ENCODE measurements at regions not wholly inside any gene's neighbourhood (a gene's known extent, or its start where the extent isn't known, plus 50 kb on each side); places are given as distances from the start of the nearest gene placed in this dataset.
"Not testable (repeated sequence)": the region's sequence is repeated elsewhere in the genome, so short reads cannot be mapped to it uniquely, and the experiment has no call there.

GRCh38 chr3:167066977-167067786 is 312.9 kb downstream of the ZBBX start:
- Histone ChIP-seq H3K4me1 (no peaks in the 10 kb centered on the region), H3K9me3 (no peaks in the 10 kb centered on the region), H3K27ac (no peak overlapping the region), H3K4me3 (no peak overlapping the region), H3K27me3 (no peaks in the 10 kb centered on the region), H3K4me2 (no peak overlapping the region), H4K20me1 (no peaks in the 10 kb centered on the region), H3K36me3 (no peaks in the 10 kb centered on the region), H3K9ac (no peak overlapping the region)
- no peak for TF ChIP-seq Cebpa-rat (IDR thresholded peaks at IDR 0.05)

- no peaks in the 10 kb centered on the region for H3K36me3 ChIP-seq
- H4K20me1 ChIP-seq, result no peaks in the 10 kb centered on the region
- H3K9me3 ChIP-seq, result no peaks in the 10 kb centered on the region; the same call in 1 of the 2 replicates
- TF ChIP-seq Cebpa-rat (IDR thresholded peaks at IDR 0.05), result no peak
- H3K4me2 ChIP-seq, result no peak overlapping the region
- H3K27me3 ChIP-seq, result no peaks in the 10 kb centered on the region
- H3K27ac ChIP-seq, result no peak overlapping the region
- H3K4me3 ChIP-seq, result no peak overlapping the region
- H3K4me1 ChIP-seq, result no peaks in the 10 kb centered on the region
- no peak overlapping the region for H3K9ac ChIP-seq
These were observed 322.5 kb downstream of the ZBBX start for GRCh38 chr3:167057581-167057980.

DNA sequence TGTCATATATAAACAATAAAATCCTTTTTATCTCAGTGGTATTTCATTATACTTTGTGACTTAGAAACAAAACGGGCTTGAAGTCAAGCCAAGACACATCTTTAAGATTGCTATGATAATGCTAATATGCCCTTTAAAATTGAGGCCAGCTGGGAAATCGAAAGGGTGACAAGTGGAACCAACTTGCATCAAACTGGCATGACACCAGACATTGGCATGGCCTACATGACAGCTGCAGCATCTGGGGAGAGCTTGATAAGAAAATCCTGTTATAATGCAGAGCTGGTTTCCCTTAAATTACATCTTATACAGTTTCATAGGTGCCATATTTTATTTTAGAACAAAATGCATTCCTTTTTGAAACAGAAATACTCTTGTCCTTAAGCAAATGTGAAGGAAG is 325.2 kb downstream of the ZBBX start:
- Histone ChIP-seq H3K4me2 (no peak overlapping the region), H3K9ac (no peak overlapping the region), H3K27me3 (no peaks in the 10 kb centered on the region), H3K9me3 (no peaks in the 10 kb centered on the region; the same call in 1 of the 2 replicates), H3K4me3 (no peak overlapping the region), H3K27ac (no peak overlapping the region), H3K4me1 (no peaks in the 10 kb centered on the region), H3K36me3 (no peaks in the 10 kb centered on the region), H4K20me1 (no peaks in the 10 kb centered on the region)
- TF ChIP-seq Cebpa-rat (IDR thresholded peaks at IDR 0.05), result no peak

DNA sequence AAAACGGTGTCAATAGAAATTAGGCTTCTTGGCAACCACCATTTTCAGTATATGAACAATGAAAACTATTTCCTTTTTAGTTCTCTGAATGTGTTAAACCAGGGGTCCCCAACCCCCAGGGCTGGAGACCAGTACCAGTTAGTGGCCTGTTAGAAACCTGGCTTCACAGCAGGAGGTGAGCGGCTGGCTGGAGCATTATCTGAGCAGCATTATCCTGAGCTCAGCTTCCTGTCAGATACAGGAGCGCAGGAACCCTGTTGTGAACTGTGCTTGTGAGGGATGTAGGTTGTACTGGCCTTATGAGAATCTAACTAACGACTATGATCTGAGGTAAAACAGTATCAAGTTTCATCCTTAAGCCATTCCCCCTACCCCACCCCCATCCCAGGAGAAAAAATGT is 328.7 kb downstream of the ZBBX start:
- Histone ChIP-seq H3K36me3 (no peaks in the 10 kb centered on the region), H3K27me3 (no peaks in the 10 kb centered on the region), H3K9ac (no peak overlapping the region), H3K9me3 (no peaks in the 10 kb centered on the region), H4K20me1 (no peaks in the 10 kb centered on the region), H3K4me3 (no peak overlapping the region), H3K4me2 (no peak overlapping the region), H3K4me1 (no peaks in the 10 kb centered on the region), H3K27ac (no peak overlapping the region)
- no peak for TF ChIP-seq Cebpa-rat (IDR thresholded peaks at IDR 0.05)

DNA sequence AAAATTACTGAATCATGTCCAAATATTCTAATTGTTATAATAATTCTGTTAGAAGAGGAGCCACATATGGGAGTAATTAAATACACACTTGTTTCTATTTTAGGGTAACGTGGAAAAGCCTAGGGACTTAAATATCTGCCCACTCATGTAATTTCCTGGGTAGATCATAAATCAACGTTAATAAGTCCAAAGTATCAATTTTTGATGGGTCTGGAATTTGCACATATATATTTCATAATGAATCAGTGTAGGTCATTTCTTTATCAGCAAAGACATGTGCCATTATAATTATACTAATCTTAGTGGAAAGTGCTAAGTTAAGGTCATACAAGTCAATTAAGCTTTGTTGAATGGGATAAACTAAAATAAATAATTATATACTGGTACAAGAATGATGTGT is 346.2 kb downstream of the ZBBX start:
- Histone ChIP-seq H3K4me1 (no peaks in the 10 kb centered on the region), H4K20me1 (no peaks in the 10 kb centered on the region), H3K4me2 (no peak overlapping the region), H3K27ac (no peak overlapping the region), H3K36me3 (no peaks in the 10 kb centered on the region), H3K27me3 (no peaks in the 10 kb centered on the region), H3K9me3 (no peaks in the 10 kb centered on the region), H3K9ac (no peak overlapping the region), H3K4me3 (no peak overlapping the region)
- TF ChIP-seq Cebpa-rat (IDR thresholded peaks at IDR 0.05), result no peak

- H3K9me3 ChIP-seq, result no peaks in the 10 kb centered on the region
- TF ChIP-seq Cebpa-rat (IDR thresholded peaks at IDR 0.05), result no peak
- H3K27me3 ChIP-seq, result no peaks in the 10 kb centered on the region
- no peak overlapping the region for H3K4me2 ChIP-seq
- no peak overlapping the region for H3K9ac ChIP-seq
- no peaks in the 10 kb centered on the region for H4K20me1 ChIP-seq
- no peaks in the 10 kb centered on the region for H3K4me1 ChIP-seq
- no peak overlapping the region for H3K4me3 ChIP-seq
- no peaks in the 10 kb centered on the region for H3K36me3 ChIP-seq
- H3K27ac ChIP-seq, result no peak overlapping the region
These were observed 347.7 kb downstream of the ZBBX start for GRCh38 chr3:167032267-167032876.

DNA sequence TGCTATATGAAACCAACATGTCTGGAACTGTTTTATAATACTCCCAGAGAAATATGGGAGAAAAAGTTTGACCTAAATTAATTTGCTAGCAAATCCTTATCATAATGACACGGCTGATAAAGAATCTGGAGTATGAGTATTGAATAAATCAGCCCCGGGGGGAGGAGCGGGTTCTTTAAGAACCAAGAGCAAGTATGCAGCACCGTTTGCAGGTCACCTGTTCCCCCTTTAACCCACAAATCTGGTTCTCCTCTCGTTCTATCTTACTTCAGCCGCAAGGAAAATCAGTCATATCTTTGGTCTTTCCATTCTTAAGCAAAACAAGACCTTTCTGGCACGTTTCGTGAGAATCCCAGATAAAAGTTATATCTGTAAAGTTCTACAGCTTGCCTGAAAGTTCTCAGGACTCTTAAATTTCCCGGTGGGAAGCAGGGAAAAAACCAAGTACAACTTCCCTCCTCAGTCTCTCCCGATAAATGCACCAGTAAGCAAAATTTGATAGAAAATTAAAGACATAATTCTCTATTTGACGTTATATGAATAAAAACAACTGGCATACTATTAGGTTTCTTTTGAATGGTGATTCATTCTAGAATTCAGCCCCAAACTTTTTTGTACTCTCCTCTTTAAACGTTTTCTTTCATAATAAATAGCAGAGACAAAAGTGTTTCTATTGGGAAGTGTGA is 348.6 kb downstream of the ZBBX start:
- Histone ChIP-seq H3K27me3 (no peaks in the 10 kb centered on the region), H3K36me3 (no peaks in the 10 kb centered on the region), H4K20me1 (no peaks in the 10 kb centered on the region), H3K4me2 (no peak overlapping the region), H3K9ac (no peak overlapping the region), H3K4me3 (no peak overlapping the region), H3K4me1 (no peaks in the 10 kb centered on the region), H3K9me3 (no peaks in the 10 kb centered on the region), H3K27ac (no peak overlapping the region)
- TF ChIP-seq Cebpa-rat (IDR thresholded peaks at IDR 0.05), result no peak

DNA sequence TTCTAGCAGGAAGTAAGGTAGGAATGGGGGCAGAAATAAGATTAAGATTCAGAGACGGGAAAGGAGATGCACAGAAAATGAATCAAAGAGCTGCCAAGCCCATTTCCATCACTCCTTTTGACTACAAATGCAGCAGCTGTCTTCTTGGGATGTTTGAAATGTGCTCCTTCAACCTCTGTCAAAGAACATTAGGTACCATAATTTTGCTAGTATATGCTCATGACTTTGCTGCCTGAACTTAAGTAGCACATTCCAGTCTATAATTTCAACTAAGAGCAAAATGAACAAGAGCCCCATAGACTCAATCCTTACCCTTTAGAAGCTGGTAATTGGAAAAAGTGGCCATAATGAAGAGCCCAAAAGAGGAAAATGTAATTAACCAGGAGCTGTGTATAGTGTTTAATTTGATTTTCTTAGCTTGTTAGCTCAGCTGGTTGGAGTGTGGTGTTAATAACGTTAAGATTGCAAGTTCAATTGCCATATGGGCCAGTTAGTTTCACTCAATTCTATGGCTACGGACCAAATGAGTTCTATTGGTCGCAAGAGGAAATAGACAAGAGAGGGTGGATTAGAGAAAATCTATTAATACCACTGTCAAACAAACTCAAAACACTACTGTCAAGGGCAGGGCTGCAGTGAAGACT is 349.9 kb downstream of the ZBBX start:
- Histone ChIP-seq H3K4me2 (no peak overlapping the region), H3K4me1 (no peaks in the 10 kb centered on the region), H3K36me3 (no peaks in the 10 kb centered on the region), H3K27ac (no peak overlapping the region), H3K27me3 (no peaks in the 10 kb centered on the region), H3K9me3 (no peaks in the 10 kb centered on the region), H3K9ac (no peak overlapping the region), H3K4me3 (no peak overlapping the region), H4K20me1 (no peaks in the 10 kb centered on the region)
- TF ChIP-seq Cebpa-rat (IDR thresholded peaks at IDR 0.05), result no peak

GRCh38 chr3:167019503-167019902 is 360.6 kb downstream of the ZBBX start:
- H4K20me1 ChIP-seq, H3K9ac ChIP-seq, H3K27ac ChIP-seq, H3K36me3 ChIP-seq, H3K4me2 ChIP-seq, H3K27me3 ChIP-seq, H3K4me1 ChIP-seq, H3K4me3 ChIP-seq: not testable (repeated sequence)
- peaks cover 10% of the 10 kb centered on the region for H3K9me3 ChIP-seq

DNA sequence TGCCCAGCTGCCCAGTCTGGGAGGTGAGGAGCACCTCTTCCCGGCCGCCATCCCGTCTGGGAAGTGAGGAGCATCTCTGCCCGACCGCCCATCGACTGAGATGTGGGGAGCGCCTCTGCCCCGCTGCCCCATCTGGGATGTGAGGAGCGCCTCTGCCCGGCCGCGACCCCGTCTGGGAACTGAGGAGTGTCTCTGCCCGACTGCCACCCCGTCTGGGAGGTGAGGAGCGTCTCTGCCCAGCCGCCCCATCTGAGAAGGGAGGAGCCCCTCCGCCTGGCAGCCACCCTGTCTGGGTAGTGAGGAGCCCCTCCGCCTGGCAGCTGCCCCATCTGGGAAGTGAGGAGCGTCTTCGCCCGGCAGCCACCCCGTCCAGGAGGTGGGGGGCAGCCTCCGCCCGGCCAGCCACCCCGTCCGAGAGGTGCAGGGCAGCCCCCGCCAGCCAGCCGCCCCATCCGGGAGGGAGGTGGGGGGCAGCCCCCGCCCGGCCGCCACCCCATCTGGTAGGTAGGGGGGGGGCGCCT is 361.4 kb downstream of the ZBBX start:
- not testable (repeated sequence) for H3K27me3 ChIP-seq, H3K4me2 ChIP-seq, H4K20me1 ChIP-seq, H3K9ac ChIP-seq, H3K27ac ChIP-seq, H3K36me3 ChIP-seq, H3K4me1 ChIP-seq, H3K4me3 ChIP-seq
- H3K9me3 ChIP-seq, result peaks cover 10% of the 10 kb centered on the region

Data from BLaER1 (cell line).